Mucosa of descending colon (tissue), 3 donors: ENCODE measurements at regions not wholly inside any gene's neighbourhood (a gene's known extent, or its start where the extent isn't known, plus 50 kb on each side); places are given as distances from the start of the nearest gene placed in this dataset.
A peak's percentile ranks its signal among the peaks of the same experiment; 100 is the strongest.

Source experiments
- ATAC-seq: fragments of 200-7000 bp; cut with Tn5 transposase; one replicate; pipeline ENCODE4 v1.9.1; 2020; ENCODE audit warnings: mild to moderate bottlenecking, moderate library complexity
- DNase-seq, 3 donors: peaks; one replicate each; pipeline ENCODE4 v3.0.0-alpha.2; 2020
- H3K36me3 ChIP-seq: fragments of 200-600 bp; one replicate; pipeline ENCODE4 v1.8.0; 2021; ENCODE audit warnings: low read depth, mild to moderate bottlenecking
- H3K4me1 ChIP-seq: fragments of 200-600 bp; one replicate; pipeline ENCODE4 v1.8.0; 2021; ENCODE audit warnings: low read depth, mild to moderate bottlenecking
- H3K4me3 ChIP-seq: fragments of 200-600 bp; one replicate; pipeline ENCODE4 v1.8.0; 2021; ENCODE audit warnings: mild to moderate bottlenecking
- H3K9me3 ChIP-seq: fragments of 200-600 bp; one replicate; pipeline ENCODE4 v1.8.0; 2021; ENCODE audit warnings: mild to moderate bottlenecking
- intact Hi-C, 2 donors: fragments of 100-400 bp; cut with DNase I in 1 of 2; cut with micrococcal nuclease in 1 of 2; formaldehyde crosslinking; loops; one replicate each; pipeline versions ENCODE4 v1.11.0 to v1.11.1; 2022; cut with DNase I, micrococcal nuclease
- TF ChIP-seq, protein P1 (sequence below): fragments of 200-600 bp; IDR thresholded peaks from one replicate; pipeline ENCODE4 v1.8.0; 2022; ENCODE audit warnings: antibody characterized with exemption, mild to moderate bottlenecking
- donor health status: DM: no; HTN: no; CAD: no; lungs with moderate emphysema.
- donor health status: DM: no; HTN: no; CAD: no.
- donor health status: DM: no; HTN: yes; CAD: no.

DNA sequence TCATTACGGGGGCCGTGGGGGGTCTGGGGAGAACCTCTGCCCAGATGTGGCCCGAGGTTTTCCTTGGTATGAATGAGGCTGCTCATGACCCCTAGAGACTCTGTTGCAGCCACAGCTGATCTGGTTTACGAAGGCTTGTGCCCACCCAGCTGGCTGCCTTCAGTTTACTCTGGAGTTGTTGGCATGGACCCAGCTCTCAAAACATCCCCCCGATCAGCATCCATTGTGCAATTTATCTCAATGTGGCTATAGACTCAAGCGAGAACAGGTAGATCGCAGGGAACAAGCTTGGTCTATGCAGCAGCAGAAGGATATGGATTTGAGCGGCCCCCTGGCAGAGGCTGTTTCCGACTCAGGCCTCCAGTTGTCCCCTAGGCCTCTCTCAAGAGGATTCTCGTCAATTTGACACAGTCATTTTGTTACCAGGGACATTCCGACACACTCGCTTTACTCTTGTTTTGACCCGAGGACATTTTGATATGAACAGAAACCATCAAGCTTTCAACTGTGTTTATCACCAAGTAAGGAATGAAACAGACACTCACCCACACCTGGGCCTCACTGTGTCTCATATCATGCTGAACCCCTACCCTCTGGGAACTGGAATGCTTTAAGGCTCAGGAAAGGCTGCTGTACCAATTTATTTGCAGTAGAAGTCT, 161.5 kb downstream of the KATNAL1 start:
- Histone ChIP-seq H3K9me3 (no peaks in the 10 kb centered on the region), H3K36me3 (no peaks in the 10 kb centered on the region), H3K4me3 (no peak overlapping the region), H3K4me1 (no peaks in the 10 kb centered on the region)
- TF ChIP-seq, protein P1, sequence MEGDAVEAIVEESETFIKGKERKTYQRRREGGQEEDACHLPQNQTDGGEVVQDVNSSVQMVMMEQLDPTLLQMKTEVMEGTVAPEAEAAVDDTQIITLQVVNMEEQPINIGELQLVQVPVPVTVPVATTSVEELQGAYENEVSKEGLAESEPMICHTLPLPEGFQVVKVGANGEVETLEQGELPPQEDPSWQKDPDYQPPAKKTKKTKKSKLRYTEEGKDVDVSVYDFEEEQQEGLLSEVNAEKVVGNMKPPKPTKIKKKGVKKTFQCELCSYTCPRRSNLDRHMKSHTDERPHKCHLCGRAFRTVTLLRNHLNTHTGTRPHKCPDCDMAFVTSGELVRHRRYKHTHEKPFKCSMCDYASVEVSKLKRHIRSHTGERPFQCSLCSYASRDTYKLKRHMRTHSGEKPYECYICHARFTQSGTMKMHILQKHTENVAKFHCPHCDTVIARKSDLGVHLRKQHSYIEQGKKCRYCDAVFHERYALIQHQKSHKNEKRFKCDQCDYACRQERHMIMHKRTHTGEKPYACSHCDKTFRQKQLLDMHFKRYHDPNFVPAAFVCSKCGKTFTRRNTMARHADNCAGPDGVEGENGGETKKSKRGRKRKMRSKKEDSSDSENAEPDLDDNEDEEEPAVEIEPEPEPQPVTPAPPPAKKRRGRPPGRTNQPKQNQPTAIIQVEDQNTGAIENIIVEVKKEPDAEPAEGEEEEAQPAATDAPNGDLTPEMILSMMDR: no peak
- DNase-seq: no peak
- no peak for ATAC-seq
- intact Hi-C loops: no loop called here

DNA sequence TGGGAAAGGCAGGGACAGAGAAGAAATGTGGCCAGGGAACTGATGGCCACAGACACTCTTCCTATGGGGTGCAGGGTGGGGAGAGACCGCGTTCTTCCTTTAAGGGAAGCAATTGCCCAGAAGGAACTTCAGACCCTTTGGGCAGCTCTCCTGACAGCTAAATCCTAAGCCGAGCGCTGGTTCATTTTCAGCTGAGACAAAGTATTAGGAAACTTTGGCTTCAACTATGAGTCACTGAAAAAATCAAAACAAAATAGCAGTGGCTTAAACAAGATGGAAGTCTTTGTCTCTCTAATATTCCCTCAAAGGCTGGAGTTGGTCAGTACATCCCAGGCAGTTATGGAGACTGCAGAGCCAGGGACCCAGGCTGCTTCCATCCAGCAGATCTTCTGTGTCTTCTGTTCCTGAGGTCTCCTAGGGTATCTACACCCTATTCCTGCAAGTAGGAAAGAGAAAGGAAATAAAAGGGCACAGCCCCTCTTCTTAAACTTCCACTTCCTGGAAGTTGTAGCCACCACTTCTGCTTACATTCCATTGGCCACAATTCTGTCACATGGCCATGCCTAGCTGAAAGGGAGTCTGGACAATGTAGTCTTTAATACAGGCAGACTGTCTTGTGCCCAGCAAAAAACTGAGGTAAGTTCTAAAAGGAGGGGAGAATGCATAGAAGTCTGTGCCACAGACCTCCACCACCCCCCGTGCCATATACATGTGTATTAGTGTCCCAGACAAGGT, 163.5 kb downstream of the KATNAL1 start:
- intact Hi-C loops: no loop called here
- TF ChIP-seq, protein P1: no peak

DNA sequence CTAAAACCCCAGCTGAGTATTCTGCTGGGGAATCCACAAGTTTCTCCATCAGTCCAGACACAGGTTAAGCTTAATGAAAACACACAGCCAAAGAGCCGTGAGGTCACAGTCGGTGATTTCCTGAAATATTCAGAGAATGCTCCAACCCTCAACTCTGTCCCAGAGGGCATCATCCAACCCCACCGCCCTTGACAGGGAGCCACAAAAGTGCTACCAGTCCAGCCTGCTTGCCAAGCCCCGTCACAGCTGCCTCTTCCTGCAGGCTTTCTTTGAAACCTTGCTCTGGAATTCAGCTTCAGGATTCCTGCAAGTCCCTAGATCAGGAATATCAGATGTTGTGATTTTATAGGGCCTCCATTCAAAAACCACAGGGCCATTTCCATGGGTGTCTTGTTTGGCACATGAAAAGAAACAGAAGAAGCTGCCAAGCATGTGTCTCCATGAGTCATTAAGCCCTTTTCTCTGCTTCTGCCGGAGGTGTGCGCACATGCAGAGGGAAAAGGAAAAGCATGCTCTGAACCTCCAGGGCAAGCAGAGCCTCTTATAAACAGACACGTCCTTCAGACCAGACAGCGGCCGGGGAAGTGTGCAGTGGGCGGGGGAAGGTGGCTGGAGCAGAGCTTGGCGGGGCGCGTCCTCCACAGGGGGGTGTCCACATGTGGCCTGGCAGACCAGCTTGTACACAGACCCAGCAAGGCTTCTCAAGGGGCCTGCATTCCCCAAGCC, 164.7 kb downstream of the KATNAL1 start:
- Histone ChIP-seq H3K4me3 (no peak overlapping the region), H3K4me1 (no peaks in the 10 kb centered on the region), H3K9me3 (no peaks in the 10 kb centered on the region), H3K36me3 (no peaks in the 10 kb centered on the region)
- DNase-seq: peak in 2 of 3 donors; percentile 23 to 37
- TF ChIP-seq, protein P1: no peak
- ATAC-seq: peak; percentile 70
- intact Hi-C loops: no loop called here

More for the DNA sequence above, 163.5 kb downstream of the KATNAL1 start:
- Histone ChIP-seq H3K9me3 (no peaks in the 10 kb centered on the region), H3K4me3 (no peak overlapping the region), H3K36me3 (no peaks in the 10 kb centered on the region), H3K4me1 (no peaks in the 10 kb centered on the region)
- ATAC-seq: no peak
- DNase-seq: no peak

DNA sequence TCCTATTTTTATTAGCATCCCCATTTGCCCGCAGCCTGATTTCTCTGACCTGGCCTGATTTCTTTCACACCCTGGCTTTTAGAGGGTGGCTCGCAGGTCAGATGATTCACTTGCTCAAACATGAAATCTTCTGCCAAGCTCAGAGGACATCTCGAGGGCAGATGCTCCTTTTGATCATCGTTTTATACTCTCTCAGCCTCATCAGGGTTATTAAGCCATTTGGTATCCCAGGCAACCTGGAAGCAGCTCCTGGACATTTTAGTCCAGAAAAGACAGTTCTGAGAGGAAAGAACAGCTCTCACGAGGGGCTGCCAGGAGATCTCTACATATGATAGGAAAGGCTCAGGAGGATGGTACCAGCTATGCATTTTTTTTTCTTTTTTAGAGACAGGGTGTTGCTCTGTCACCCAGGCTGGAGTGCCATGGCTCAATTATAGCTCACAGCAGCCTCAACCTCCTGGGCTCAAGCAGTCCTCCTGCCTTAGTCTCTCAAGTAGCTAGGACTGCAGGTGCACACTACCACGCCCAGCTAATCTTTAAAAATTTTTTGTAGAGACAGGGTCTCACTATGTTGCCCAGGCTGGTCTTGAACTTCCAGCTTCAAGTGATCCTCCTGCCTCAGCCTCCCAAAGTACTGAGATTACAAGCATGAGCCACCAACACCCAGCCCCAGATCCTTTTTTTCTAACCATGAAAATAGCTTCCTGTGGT, 165.4 kb downstream of the KATNAL1 start:
- TF ChIP-seq, protein P1: no peak
- ATAC-seq: no peak
- intact Hi-C loops: no loop called here

DNA sequence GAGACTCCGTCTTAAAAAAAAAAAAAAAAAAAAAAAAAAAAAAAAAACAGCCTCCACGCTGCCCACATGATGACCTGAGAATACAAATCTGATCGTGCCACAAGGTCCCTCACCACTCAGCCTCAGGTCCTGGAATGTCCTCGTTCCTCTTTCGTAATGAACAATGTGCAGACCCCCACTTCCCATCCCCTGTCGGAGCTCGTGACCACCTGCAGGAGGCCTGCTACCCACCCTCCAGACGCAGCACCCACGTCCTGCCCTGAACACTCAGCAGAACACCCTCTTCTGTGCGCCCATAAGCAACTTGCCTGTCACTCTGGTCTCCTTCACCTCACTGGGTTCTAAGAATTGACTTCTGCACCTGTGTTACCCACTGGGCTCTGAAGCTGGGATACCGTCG, 166.4 kb downstream of the KATNAL1 start:
- Histone ChIP-seq H3K36me3 (no peaks in the 10 kb centered on the region), H3K9me3 (no peaks in the 10 kb centered on the region), H3K4me3 (no peak overlapping the region), H3K4me1 (no peaks in the 10 kb centered on the region)
- ATAC-seq: no peak
- no peak for DNase-seq
- intact Hi-C loops: no loop called here
- TF ChIP-seq, protein P1: no peak

More for the DNA sequence above, 165.4 kb downstream of the KATNAL1 start:
- Histone ChIP-seq H3K4me1 (no peaks in the 10 kb centered on the region), H3K4me3 (no peak overlapping the region), H3K9me3 (no peaks in the 10 kb centered on the region), H3K36me3 (no peaks in the 10 kb centered on the region)
- DNase-seq: no peak
